MCF 10A (cell line): ENCODE measurements at regions not wholly inside any gene's neighbourhood (a gene's known extent, or its start where the extent isn't known, plus 50 kb on each side); places are given as distances from the start of the nearest gene placed in this dataset.
A peak's percentile ranks its signal among the peaks of the same experiment; 100 is the strongest.

Experiments
- BruUV-seq: library from RNA; stranded (reverse); fragments of 400-500 nt; replicated peaks from 2 replicates; lab custom pipeline; 2021; lab: Mats Ljungman, UMichigan
- CTCF ChIA-PET: fragments of 300-600 bp; sonication (Branson Sonifier 250); formaldehyde crosslinking; extraction: SDS; loops from one replicate; lab custom pipeline; 2021; ENCODE audit warnings: antibody characterized with exemption, inconsistent platforms; lab: Yijun Ruan, JAX
- POLR2A ChIA-PET: fragments of 300-600, 350-650 bp; sonication (Branson Sonifier 250); formaldehyde crosslinking; extraction: SDS; loops from one replicate; lab custom pipeline; 2020; ENCODE audit warnings: antibody characterized with exemption, inconsistent platforms; lab: Yijun Ruan, JAX
- DNase-seq: peaks from one replicate; pipeline ENCODE4 v3.0.0-alpha.2; 2018; ENCODE audit not compliant: unreplicated experiment
- H3K27ac Mint-ChIP-seq: one replicate; pipeline ENCODE4 v1.8.0; 2022; ENCODE audit warnings: mild to moderate bottlenecking, low read depth, mixed read lengths; ENCODE audit not compliant: unreplicated experiment
- H3K27me3 Mint-ChIP-seq: one replicate; pipeline ENCODE4 v1.8.0; 2022; ENCODE audit warnings: mixed read lengths; ENCODE audit not compliant: insufficient read depth, unreplicated experiment
- H3K36me3 Mint-ChIP-seq: one replicate; pipeline ENCODE4 v1.8.0; 2022; ENCODE audit warnings: mild to moderate bottlenecking, moderate library complexity, mixed read lengths; ENCODE audit not compliant: insufficient read depth, unreplicated experiment
- H3K4me1 Mint-ChIP-seq: one replicate; pipeline ENCODE4 v1.8.0; 2022; ENCODE audit warnings: mixed read lengths; ENCODE audit not compliant: insufficient read depth, unreplicated experiment
- H3K4me3 Mint-ChIP-seq: one replicate; pipeline ENCODE4 v1.8.0; 2022; ENCODE audit warnings: mild to moderate bottlenecking, moderate library complexity, mixed read lengths; ENCODE audit not compliant: unreplicated experiment
- H3K9me3 Mint-ChIP-seq: one replicate; pipeline ENCODE4 v1.8.0; 2022; ENCODE audit warnings: mixed read lengths; ENCODE audit not compliant: unreplicated experiment
- intact Hi-C: fragments of 100-400 bp; cut with micrococcal nuclease; formaldehyde crosslinking; loops from 2 replicates; pipeline ENCODE4 v1.14.1; 2022
- TF ChIP-seq, protein P1 (sequence below): fragments of 200-600 bp; IDR thresholded peaks from one replicate; pipeline ENCODE4 v1.8.0; 2022; ENCODE audit warnings: antibody characterized with exemption, mild to moderate bottlenecking; ENCODE audit not compliant: unreplicated experiment

DNA sequence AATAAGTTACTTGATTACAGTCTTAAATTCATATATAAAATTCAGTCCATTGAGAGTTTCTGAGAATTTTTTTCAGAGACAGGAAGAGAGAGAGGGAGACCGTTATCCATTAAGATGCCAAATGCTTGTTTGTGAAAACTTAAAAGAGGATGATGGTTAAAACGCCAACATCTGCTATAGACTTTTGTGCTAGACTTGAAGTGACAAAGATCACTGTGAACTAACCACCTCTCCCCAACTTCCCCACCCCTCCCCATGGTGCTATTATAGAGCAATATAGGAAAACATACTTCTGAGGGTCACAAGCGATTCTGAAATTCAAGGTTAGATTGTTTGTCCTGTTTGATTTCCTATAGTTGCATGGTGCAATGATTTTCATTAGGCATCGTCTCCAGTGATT is 440.8 kb downstream of the RMST start:
- DNase-seq = no peak
- Mint-ChIP-seq H3K4me1 (no peaks in the 10 kb centered on the region), H3K9me3 (no peaks in the 10 kb centered on the region), H3K27me3 (no peaks in the 10 kb centered on the region), H3K27ac (no peak overlapping the region), H3K4me3 (no peak overlapping the region), H3K36me3 (no peaks in the 10 kb centered on the region)
- no TSS peak for BruUV-seq
- ChIA-PET POLR2A (no interaction called here), CTCF (no interaction called here)
- TF ChIP-seq, protein P1, sequence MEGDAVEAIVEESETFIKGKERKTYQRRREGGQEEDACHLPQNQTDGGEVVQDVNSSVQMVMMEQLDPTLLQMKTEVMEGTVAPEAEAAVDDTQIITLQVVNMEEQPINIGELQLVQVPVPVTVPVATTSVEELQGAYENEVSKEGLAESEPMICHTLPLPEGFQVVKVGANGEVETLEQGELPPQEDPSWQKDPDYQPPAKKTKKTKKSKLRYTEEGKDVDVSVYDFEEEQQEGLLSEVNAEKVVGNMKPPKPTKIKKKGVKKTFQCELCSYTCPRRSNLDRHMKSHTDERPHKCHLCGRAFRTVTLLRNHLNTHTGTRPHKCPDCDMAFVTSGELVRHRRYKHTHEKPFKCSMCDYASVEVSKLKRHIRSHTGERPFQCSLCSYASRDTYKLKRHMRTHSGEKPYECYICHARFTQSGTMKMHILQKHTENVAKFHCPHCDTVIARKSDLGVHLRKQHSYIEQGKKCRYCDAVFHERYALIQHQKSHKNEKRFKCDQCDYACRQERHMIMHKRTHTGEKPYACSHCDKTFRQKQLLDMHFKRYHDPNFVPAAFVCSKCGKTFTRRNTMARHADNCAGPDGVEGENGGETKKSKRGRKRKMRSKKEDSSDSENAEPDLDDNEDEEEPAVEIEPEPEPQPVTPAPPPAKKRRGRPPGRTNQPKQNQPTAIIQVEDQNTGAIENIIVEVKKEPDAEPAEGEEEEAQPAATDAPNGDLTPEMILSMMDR = no peak
- intact Hi-C loops = no loop called here

DNA sequence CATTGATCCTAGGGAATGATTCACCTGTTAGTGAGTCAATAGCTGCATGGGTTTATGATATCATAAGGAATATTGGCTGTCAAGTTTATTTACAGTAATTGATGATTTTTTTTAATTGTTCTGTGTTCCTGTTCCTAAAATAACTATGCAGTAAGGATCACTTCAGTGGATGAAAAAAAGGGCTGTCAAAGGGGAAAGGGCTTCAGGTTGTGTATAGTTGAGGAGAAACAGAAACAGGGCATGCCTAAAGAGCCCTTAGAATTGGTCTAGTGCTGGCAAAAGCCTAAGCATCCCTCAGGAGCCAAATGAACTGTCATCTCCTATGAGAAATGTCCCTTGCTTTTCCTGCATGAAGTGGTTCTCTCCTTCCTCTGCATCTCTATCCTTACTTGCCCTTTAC is 444.9 kb downstream of the RMST start:
- CTCF ChIA-PET = no interaction called here
- intact Hi-C loops = no loop called here

DNA sequence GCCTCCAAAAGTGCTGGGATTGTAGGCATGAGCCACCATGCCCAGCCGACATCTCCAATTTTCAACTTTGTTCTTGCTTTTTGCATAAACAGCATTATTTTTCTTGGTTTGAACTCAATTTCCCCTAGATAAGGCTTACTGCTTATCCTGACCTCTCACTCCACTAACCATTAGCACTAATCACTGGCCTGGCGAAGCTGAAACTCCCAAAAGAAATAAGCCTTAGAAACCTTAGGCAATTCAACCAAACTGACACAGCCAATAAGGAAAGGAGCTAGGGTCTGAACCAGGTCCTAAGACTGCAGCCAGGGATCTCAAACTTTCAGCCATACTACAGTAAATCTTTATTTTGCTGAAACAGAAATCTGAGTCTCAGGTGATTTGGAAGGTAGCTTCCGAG is 448.0 kb downstream of the RMST start:
- H3K4me1 Mint-ChIP-seq = no peaks in the 10 kb centered on the region
- POLR2A ChIA-PET = no interaction called here
- no TSS peak for BruUV-seq
- no peak overlapping the region for H3K4me3 Mint-ChIP-seq
- no peaks in the 10 kb centered on the region for H3K9me3 Mint-ChIP-seq
- CTCF ChIA-PET = interaction anchor here (0.6 to 0.8 kb wide), 3 partner anchors 11 to 138 kb away, joined by 3 read pairs; no protein-coding TSS in a partner anchor
- H3K27ac Mint-ChIP-seq = no peak overlapping the region
- H3K36me3 Mint-ChIP-seq = no peaks in the 10 kb centered on the region
- no peaks in the 10 kb centered on the region for H3K27me3 Mint-ChIP-seq
- intact Hi-C loops = no loop called here
- DNase-seq = no peak
- TF ChIP-seq, protein P1 = no peak

More for the DNA sequence above, 444.9 kb downstream of the RMST start:
- Mint-ChIP-seq H3K9me3 (no peaks in the 10 kb centered on the region), H3K27me3 (no peaks in the 10 kb centered on the region), H3K4me3 (no peak overlapping the region), H3K36me3 (no peaks in the 10 kb centered on the region), H3K4me1 (no peaks in the 10 kb centered on the region), H3K27ac (no peak overlapping the region)
- POLR2A ChIA-PET = no interaction called here
- DNase-seq = no peak
- BruUV-seq = no TSS peak
- TF ChIP-seq, protein P1 = no peak

DNA sequence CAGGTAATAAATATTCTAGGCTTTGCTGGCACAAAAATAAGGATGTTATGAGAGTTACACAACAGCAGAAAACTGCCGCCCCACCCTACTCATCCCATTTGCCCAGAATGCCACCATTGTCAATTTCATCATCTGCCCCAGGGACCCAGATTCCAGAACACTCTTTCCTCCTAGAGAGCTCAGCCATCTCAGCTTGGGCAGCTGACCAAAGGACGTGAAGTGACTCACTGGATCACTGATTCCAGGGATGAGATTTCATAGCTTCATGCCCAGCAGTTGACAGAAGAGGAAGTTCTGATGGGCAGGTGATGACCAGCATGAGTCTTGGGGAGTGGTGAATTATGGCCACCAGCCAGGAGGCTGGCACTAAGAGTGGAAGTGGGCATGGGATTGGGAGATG is 450.3 kb downstream of the RMST start:
- TF ChIP-seq, protein P1 = no peak
- peaks cover 7% of the 10 kb centered on the region for H3K9me3 Mint-ChIP-seq
- ChIA-PET CTCF (interaction anchor here (0.6 kb wide), 1 partner anchor 24 kb away, joined by 3 read pairs; no protein-coding TSS in a partner anchor), POLR2A (interaction anchor here (1.1 kb wide), 1 partner anchor 50 kb away, joined by 4 read pairs; no protein-coding TSS in a partner anchor)
- intact Hi-C loops = no loop called here
- H3K4me1 Mint-ChIP-seq = no peaks in the 10 kb centered on the region
- peak; percentile 67 for DNase-seq
- BruUV-seq = no TSS peak
- no peaks in the 10 kb centered on the region for H3K36me3 Mint-ChIP-seq
- no peak overlapping the region for H3K4me3 Mint-ChIP-seq
- no peaks in the 10 kb centered on the region for H3K27me3 Mint-ChIP-seq
- H3K27ac Mint-ChIP-seq = no peak overlapping the region
